HG02852 (cell line): ENCODE measurements at regions not wholly inside any gene's neighbourhood (a gene's known extent, or its start where the extent isn't known, plus 50 kb on each side); places are given as distances from the start of the nearest gene placed in this dataset.

Experiments used
- ATAC-seq: cut with Tn5 transposase; IDR thresholded peaks from one replicate; pipeline ENCODE4 v1.9.1; 2021; ENCODE audit warnings: mild to moderate bottlenecking, moderate library complexity; ENCODE audit not compliant: unreplicated experiment

DNA sequence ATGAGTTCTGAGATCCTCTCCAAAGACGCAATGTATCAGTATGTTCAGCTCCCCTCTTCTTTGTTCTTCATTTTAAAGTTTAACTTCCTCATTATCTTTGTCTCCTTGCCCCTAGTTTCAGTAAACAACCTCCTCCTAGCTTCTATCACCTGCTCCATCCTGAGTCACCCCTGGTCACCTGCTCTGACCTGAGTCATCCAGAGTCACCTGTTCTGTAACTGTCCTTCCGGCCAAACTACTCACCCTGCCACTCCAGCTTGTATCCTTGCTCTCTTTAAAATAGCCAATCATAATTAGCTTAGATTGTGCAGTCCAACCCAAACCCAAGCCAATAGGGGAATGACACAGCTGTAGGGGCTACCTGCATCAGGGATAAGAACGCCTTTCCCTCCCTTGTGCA lies 332.0 kb downstream of the OLFM3 start:
- no peak for ATAC-seq

DNA sequence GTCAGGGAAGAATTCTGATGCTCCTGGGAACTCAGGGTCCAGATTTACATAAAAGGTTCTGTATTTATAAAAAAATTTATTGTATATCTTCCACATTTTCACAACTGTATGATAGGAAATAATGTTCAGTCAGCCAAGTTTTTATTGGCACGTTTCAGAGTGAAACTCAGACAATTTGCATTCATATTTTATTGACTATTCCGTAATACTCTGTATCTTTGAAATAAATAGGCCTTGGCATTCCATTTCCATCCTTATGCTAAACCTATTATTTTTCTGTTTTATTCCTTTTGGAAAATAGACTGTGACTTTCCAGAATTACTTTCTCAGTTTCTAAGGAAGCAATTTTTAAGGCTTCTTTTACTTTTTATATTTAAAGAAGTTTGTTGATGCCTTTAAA lies 329.0 kb downstream of the OLFM3 start:
- no peak for ATAC-seq

DNA sequence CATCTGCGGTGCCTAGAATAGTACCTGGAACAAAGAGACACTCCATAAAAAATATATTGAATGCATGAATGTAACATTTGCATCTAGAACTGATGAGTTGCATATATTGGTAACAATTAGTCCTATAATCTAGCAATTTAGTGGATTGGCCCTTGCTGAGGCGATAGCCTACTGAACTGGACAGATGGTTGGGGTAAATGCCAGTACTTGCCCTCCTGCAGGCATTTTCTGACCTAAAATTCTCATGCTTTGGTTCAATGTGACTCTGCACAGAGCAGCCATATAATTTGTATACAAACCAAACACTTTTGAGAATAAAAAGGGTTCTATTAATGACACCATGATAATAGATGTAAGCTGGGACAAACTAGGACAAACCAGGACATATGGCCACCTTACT lies 313.6 kb downstream of the OLFM3 start:
- ATAC-seq = no peak

DNA sequence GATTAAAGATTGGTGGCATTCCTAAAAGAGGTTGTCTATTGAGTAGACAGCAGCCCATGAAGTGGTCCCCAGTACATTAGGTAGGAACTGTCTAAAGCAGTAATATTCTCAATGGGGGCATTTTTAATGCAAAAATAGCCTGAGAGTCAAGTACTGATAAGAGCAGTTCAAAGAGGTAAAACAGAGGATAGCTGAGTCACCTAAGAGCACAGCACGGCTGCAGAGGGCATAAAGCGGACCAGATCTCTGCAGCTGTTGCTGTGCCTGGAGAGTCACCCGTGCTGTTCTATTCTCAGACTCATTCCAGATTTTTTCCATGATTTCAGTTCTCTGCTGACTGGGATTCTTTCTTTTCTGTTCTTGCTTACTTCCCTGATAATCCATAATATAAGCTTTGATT lies 313.2 kb downstream of the OLFM3 start:
- no peak for ATAC-seq

DNA sequence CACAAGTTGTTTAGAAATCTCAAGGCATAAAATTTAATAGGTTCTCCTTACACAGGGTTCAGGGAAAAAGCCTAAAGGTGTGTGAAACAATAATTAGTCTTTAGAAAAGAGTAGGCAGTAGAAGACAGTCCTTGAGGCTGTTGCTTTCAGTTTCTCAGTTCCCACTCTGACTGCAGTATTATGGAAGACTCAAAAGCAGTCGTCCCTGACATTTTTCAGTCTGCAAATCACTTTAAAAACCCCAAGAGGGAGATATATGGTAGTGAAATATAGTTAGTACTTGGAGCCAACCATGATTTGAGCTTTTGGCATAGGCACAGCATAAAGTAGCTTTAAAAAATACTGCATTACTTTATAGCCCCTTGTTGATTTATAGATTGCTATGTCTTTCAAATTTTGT lies 299.7 kb downstream of the OLFM3 start:
- ATAC-seq = no peak

DNA sequence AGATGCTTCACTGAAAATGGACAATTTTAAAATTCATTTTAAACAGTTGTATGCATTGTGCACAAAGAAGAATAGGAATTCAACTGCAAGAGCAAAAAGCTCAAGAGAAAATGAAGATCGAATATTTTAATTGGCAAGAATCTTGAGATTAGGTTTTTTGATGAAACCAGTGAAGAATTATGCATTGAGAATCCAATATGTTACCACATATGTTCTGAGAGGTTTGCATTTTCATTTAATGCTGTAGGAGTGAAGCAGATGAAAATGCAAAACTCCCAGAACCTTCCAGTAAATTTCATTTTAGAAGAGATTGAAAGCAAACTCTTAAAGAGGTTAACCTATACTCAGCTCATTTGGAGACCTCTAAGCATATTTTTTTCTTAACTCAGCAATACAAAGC lies 298.0 kb downstream of the OLFM3 start:
- ATAC-seq = no peak

DNA sequence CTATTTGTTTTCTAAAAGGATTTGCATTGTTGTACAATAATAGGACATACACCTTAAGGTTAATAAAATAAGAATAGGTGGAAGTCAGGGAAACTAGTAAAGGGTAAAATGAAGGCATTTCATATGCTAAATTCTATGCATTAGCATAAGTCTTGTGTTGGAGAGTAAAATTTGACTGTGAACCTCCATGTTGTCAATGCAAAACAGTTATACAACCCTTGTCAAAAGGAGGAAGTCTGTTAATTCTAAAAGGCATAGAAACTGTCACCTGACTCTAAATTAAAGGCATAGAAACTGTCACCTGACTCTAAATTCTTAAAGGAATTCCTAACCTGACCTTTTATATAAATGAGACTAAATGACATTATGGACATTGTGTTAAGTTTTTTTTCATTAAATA lies 291.8 kb downstream of the OLFM3 start:
- no peak for ATAC-seq

DNA sequence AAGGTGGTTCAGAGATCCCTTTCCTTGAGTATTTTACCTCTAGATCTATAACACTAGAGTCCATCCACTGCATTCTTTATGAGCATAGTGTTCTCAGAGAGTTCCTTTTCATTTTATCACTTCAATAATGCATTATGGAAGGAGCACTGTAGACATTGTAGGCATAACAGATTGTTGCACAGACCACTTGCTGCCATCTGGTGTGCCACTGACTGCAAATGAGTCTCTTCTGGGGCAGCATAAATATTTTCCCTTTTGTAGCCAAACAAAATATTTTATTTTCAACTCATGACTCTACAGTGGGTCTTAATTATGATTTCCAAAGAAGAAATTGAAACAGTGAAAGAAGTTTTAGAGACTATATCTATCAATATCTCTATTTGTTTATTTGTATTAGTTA lies 290.4 kb downstream of the OLFM3 start:
- ATAC-seq = no peak

DNA sequence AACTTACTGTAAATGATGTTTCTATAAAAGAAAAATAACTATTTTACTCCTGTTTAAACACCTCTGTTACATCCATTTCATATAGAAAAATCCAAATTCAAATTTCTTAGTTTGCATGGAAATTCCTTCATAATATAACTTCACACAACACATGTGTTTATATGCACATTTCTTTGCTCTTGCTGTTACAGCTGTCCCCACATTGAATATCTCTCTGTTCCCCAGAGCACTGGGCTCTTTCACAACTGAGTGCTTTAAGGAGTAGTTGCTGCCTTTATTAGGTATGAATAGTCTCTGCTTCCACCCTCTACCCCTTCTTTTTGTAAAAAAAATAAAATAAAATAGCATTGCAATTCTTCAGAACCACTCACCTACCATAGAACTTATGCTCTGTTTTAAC lies 287.0 kb downstream of the OLFM3 start:
- no peak for ATAC-seq

DNA sequence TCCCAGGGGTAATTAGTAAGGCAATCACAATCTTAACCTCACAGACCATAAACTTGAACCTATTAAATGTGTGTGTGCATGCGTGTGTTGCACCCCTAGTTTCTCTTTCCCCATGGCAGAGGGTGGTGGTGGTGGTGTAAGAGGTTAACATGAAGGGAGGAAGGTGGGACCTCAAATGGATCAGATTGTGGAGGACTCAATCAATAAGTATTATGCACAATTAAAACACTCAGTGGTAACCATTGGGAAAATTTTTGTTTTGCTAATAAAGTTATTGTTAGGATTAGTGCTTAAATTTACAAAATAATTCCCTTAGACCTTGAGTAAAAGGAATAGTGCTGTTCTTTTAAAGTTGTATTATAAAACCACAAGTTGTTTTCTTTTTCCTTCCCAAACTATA lies 283.0 kb downstream of the OLFM3 start:
- no peak for ATAC-seq

DNA sequence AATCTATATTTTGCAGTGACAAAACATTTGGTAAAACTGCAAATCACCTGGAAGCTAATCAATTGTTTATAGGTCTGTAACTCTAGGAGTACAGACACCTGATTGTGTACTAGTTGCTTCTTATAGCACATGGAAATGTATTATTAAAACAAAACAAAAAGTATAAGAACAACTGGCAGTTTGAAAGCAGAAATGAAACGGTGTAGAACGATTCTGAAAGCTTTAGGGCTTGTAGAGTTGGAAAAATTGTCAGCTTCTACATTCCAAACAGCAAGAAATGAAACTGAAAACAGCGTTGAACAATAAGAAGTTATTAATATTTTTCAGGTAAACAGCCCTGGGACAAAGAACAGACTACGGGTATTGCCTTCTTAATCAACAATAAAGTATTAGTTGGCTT lies 273.3 kb downstream of the OLFM3 start:
- ATAC-seq = no peak

DNA sequence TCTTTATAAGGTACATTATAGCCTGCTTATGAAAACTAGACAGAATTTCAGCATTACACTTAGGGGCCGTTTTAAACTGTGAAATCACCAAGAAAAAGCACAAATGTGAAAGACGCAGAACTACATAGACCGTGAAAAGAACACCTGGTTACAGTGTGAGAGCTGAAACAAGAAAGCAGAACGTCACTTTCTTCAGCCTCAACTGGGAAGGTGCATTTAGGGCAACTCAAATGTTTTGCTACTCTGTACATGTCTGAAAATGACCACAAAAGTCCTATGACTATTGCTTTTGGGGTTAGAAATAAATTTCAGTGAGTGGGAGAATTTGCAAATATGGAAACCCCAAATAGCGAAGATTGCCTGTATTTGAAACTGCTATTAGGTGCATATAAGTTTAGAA lies 268.7 kb downstream of the OLFM3 start:
- peak; percentile 81 for ATAC-seq

DNA sequence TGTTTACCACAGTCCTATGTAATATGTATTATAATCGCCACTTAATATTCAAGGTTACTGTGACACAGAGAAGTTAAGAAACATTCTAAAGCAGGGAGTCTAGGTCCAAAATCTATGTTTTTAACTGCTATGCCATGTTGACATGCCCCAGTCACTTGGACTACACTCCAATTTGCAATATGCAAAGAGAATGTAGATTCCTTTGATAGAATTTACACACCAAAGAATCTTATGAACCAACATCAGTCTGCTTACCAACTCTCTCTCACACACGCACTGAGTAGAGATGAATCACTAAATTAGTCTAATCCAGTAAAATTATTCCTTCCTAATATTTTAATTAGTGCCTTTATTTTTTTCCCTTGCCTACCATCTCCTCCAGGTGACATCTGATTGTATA lies 266.2 kb downstream of the OLFM3 start:
- no peak for ATAC-seq

DNA sequence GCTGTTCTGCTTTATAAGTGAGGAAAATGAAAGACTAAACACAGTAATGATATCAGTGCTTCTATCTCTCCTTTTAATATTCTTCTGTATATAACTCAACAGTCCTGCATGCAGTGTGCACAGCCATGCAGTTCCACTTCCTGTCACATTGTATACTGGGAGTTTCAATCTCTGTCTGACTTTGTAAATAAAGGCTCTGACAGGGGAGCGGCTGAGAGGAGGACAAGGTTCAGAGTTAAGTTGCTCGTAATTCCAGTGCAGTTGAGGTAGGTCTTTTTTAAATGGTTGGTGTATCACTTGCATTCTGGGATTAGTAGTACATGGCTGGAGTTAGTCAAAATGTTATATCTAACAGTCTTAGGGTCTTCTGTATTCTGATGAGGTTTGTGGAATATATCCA lies 264.5 kb downstream of the OLFM3 start:
- peak; percentile 70 for ATAC-seq

DNA sequence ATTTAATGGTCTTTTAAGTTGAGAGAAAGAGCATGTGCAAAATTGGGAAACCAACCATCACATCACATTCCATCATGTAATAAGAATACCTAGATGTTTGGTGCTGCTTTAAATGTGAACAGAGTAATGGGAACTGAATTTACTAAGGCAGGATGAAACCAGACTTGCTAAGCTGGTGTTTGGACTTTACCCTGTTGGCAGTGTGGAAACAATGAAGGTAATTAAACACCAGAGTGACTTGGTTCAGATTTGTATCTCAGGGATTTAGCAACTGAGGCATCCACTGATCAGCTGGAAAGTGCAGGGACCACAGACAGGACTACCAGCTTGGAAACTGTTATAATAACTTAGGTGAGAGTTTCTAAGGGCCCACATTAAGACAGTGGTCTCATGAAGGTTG lies 263.4 kb downstream of the OLFM3 start:
- no peak for ATAC-seq

DNA sequence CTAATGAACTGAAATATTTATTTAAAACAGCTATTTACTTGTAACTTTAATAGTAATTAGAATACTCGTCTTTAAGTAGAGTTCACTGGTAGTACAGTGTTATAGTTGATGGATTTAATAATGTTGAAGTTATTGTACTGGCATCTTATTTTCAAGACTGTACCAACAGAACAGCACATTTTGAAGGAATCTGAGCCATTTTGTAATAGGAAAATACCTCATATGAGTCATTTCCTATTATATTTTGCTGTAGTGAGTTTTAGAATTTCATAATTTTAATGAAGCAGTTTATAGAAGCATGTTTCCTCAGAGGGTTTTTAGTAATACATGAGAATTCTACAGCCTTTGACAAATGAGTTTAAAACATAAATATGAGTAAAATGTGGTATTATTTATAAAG lies 258.3 kb downstream of the OLFM3 start:
- no peak for ATAC-seq

DNA sequence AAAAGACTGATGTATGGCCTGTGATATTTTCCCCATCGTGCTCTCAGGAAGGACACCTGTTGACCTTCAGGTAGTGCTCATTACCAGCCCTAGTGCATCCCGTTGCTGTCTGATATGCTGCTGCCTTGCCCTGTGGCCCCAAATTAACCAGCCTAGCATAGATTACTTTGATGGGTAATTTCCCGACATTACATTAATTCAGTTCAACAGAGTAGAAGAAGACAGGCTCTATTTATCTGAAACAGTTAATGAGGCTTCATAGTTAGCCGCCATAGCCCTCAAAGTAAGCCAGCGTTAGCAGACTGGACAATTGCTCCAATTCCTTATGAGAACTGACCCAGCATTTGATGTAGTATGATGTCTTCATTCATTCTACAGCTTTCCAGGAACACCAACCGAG lies 257.6 kb downstream of the OLFM3 start:
- no peak for ATAC-seq

DNA sequence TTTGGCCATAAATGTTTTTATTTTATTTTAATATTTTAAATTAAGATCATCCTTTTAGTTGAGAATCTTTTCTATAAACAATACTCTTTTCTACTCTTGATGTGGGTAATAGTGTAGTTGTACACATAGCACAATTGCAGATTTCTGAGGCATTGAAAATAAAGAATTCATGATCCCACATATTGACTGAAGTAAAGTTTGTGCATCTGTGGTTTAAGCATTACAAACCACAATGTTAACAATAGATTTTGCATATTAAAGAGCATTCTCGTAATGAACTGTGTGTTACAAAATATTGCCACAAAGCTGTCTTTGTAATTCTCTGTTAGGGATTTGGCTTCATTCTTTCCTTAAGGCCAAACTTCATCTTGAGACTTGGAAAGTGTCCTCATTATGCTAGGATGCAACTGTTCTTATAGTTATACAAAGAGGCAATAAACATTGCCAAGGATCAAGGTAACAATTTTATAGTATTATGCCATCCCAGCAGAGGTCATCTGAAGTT lies 256.8 kb downstream of the OLFM3 start:
- ATAC-seq = no peak

DNA sequence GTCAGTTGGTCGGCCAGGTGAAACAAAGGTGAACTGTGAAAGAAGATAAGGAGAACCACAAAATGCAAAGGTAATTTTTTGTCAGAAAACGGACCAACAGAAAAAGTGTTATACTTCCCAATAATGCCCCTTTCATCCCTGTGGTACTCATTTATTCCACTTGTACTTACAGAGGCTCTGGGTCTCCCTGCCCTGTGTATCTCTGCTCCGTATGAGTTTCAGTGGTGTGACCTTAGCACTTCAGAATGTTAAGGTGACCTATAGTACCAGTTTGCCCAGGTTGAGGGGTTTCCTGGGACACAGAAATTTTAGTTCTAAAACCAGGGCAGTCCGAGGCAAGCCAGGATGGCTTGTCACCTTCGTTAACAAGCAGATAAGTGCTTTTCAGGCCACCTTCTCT lies 254.8 kb downstream of the OLFM3 start:
- no peak for ATAC-seq

DNA sequence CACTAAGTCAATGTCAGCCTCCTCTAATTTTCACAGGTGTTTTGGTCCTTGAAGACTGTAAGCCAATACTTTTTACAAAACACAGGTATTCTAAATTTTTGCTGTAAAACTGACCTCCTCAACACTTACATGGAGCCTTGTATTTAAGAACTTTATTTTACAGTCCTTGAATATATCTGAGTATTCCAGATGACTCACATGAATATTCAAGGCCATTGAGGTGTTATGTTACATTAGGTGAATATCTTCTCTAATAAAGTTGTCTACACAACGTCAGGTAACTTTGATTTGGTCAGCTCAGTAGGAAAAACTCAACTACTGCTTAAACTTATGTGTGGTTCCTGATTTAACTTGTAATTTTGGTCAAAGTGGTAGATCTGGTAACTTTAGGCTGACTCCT lies 254.2 kb downstream of the OLFM3 start:
- no peak for ATAC-seq

DNA sequence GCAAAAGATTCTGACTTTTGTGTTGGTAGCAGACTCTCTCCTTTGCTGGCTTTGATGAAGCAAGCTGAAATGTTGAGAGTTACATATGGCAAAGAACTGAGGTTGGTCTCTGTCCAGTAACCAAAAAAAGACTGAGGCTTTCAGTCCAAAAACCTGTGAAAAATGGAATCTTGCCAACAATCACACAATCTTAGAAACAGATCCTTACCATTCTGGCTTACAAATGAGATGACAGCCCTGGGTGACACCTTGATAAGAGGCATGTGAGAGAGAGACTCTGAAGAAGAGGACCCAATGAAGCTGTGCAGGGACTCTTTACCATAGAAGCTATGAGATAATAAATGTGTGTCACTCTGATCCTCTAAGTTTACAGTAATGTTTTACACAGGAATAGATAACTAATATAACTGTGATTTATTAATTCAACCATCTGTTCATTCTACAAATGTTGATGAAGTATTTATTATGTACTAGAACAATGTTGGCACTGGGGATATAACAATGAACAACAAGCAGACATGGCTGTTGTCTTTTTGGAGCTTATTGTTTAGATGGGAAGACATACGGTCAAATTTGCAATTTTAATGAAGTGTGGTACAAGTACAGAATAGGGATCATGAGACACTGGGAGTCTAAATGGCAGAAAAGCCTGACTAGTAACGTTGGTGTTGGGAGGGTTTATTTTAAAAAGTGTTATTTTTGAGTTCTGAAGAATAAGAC lies 251.0 kb downstream of the OLFM3 start:
- ATAC-seq = no peak

DNA sequence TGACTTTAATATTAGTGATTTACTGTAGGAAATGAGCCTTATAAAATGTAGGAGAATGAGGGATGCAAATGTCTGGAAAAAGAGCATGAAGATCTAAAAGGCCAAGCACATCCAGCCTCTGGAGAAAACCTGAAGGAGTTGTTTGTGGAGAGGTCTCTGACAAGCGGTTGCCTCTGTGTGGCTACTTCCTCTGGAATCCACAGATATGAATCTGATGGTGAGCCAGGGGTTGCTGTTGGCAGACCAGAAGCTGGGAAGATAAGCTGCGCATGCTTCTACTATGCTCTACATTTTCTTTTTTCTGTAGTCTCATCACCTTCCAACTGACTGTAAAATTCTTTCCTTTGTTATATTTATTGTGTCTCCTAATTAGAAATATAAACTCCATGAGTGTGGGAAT lies 248.6 kb downstream of the OLFM3 start:
- no peak for ATAC-seq
